Left ventricle myocardium inferior (tissue), 1 donor: ENCODE measurements at regions not wholly inside any gene's neighbourhood (a gene's known extent, or its start where the extent isn't known, plus 50 kb on each side); places are given as distances from the start of the nearest gene placed in this dataset.

Experiments used
- DNase-seq: peaks from one replicate; pipeline ENCODE4 v3.0.0-alpha.2; 2020
- H3K27ac ChIP-seq: fragments of 200-600 bp; replicated peaks from 2 replicates; pipeline ENCODE4 v1.8.0; 2021
- H3K27me3 ChIP-seq: fragments of 200-600 bp; 2 replicates; pipeline ENCODE4 v1.8.0; 2021; ENCODE audit warnings: low read depth
- H3K36me3 ChIP-seq: fragments of 200-600 bp; 2 replicates; pipeline ENCODE4 v1.8.0; 2021
- H3K4me1 ChIP-seq: fragments of 200-600 bp; 2 replicates; pipeline ENCODE4 v1.8.0; 2021
- H3K4me3 ChIP-seq: fragments of 200-600 bp; 2 replicates; pipeline ENCODE4 v1.8.0; 2021; ENCODE audit warnings: mild to moderate bottlenecking, moderate library complexity
- H3K9me3 ChIP-seq: fragments of 200-600 bp; replicated peaks from 2 replicates; pipeline ENCODE4 v1.8.0; 2021
- intact Hi-C: fragments of 100-400 bp; cut with micrococcal nuclease; formaldehyde crosslinking; loops from one replicate; pipeline ENCODE4 v1.11.0; 2022
- TF ChIP-seq, protein P1 (sequence below): fragments of 200-600 bp; IDR thresholded peaks from 2 replicates; pipeline ENCODE4 v1.8.0; 2021; ENCODE audit warnings: antibody characterized with exemption, mild to moderate bottlenecking, borderline replicate concordance
- donor health status: DM: no; HTN: yes; CAD: no; lungs with severe emphysema.

- TF ChIP-seq, protein P1, sequence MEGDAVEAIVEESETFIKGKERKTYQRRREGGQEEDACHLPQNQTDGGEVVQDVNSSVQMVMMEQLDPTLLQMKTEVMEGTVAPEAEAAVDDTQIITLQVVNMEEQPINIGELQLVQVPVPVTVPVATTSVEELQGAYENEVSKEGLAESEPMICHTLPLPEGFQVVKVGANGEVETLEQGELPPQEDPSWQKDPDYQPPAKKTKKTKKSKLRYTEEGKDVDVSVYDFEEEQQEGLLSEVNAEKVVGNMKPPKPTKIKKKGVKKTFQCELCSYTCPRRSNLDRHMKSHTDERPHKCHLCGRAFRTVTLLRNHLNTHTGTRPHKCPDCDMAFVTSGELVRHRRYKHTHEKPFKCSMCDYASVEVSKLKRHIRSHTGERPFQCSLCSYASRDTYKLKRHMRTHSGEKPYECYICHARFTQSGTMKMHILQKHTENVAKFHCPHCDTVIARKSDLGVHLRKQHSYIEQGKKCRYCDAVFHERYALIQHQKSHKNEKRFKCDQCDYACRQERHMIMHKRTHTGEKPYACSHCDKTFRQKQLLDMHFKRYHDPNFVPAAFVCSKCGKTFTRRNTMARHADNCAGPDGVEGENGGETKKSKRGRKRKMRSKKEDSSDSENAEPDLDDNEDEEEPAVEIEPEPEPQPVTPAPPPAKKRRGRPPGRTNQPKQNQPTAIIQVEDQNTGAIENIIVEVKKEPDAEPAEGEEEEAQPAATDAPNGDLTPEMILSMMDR = no peak
- Histone ChIP-seq H3K4me3 (no peak overlapping the region), H3K4me1 (peaks cover 7% of the 10 kb centered on the region), H3K36me3 (no peaks in the 10 kb centered on the region), H3K9me3 (peaks cover 8% of the 10 kb centered on the region), H3K27me3 (no peaks in the 10 kb centered on the region), H3K27ac (no peak overlapping the region)
- intact Hi-C loops = no loop called here
- no peak for DNase-seq
Measured at GRCh38 chr21:34003428-34003827, 70.0 kb upstream of the MRPS6 start.

DNA sequence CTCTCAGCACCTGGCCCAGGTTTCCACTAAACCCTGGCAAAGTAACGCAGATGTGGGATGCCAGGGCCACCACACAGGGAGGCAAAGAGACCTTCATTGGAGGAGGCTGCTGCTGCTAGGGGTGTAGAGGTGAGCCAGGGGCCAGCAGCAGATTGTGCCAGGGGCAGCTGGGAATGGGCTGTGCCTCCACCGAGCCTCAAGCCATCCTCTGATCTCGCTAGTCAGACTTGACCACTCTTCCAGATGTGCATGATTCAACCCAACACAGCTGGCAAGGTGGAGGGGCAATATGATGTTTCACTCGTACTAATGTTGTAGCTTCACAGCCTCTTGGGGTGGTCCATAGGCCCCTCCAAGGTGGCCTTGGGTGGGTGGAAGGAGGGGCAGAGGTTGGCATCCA lies 73.0 kb upstream of the MRPS6 start:
- H3K4me3 ChIP-seq = no peak overlapping the region
- H3K27me3 ChIP-seq = no peaks in the 10 kb centered on the region
- TF ChIP-seq, protein P1 = no peak
- DNase-seq = no peak
- H3K4me1 ChIP-seq = peaks cover 7% of the 10 kb centered on the region
- H3K36me3 ChIP-seq = no peaks in the 10 kb centered on the region
- intact Hi-C loops = no loop called here
- peaks cover 14% of the 10 kb centered on the region for H3K9me3 ChIP-seq
- no peak overlapping the region for H3K27ac ChIP-seq

DNA sequence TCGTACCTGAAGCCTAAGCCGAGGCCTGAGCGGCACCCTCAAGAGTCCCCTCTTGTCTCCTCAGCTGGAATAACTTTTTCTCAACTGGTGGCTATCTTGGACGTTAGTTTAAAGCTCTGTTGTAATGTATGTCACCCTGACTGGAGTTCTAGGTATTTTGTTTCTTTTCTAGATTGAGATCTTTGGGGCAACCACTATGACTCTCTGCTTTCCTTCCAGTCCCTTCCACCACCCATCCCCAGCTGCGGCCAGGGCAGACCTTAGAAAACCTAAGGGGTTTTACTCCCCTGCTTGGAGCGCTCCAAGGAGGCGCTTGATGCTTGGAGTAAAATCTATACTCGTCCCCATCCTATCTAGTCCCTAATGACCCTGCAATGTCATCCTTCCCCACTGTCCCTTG lies 74.6 kb upstream of the MRPS6 start:
- H3K4me1 ChIP-seq = no peaks in the 10 kb centered on the region
- H3K27ac ChIP-seq = no peak overlapping the region
- H3K9me3 ChIP-seq = peaks cover 11% of the 10 kb centered on the region
- intact Hi-C loops = no loop called here
- H3K27me3 ChIP-seq = no peaks in the 10 kb centered on the region
- TF ChIP-seq, protein P1 = no peak
- no peak overlapping the region for H3K4me3 ChIP-seq
- no peaks in the 10 kb centered on the region for H3K36me3 ChIP-seq
- DNase-seq = no peak

- TF ChIP-seq, protein P1 = no peak
- Histone ChIP-seq H3K36me3 (no peaks in the 10 kb centered on the region), H3K9me3 (peaks cover 11% of the 10 kb centered on the region), H3K27me3 (no peaks in the 10 kb centered on the region), H3K4me1 (peaks cover 3% of the 10 kb centered on the region), H3K4me3 (no peak overlapping the region), H3K27ac (no peak overlapping the region)
- intact Hi-C loops = no loop called here
- DNase-seq = no peak
Measured at GRCh38 chr21:33998402-33998801, 75.0 kb upstream of the MRPS6 start.

- intact Hi-C loops = no loop called here
- peaks cover 4% of the 10 kb centered on the region for H3K4me1 ChIP-seq
Measured at GRCh38 chr21:33997436-33997835, 75.9 kb upstream of the MRPS6 start.

More at GRCh38 chr21:33997436-33997835, 75.9 kb upstream of the MRPS6 start:
- Histone ChIP-seq H3K27ac (no peak overlapping the region), H3K36me3 (no peaks in the 10 kb centered on the region), H3K4me3 (no peak overlapping the region), H3K9me3 (peaks cover 15% of the 10 kb centered on the region), H3K27me3 (no peaks in the 10 kb centered on the region)
- TF ChIP-seq, protein P1 = no peak
- DNase-seq = no peak
